ENCODE measurements at regions not wholly inside any gene's neighbourhood (a gene's known extent, or its start where the extent isn't known, plus 50 kb on each side); places are given as distances from the start of the nearest gene placed in this dataset.
A peak's percentile ranks its signal among the peaks of the same experiment; 100 is the strongest.

GRCh38 chr10:30793093-30793492 lies 163.5 kb upstream of the LYZL2 start:
- Histone ChIP-seq H3K36me3 (no peaks in the 10 kb centered on the region), H3K27ac (no peak overlapping the region), H3K27me3 (no peaks in the 10 kb centered on the region), H3K4me1 (no peaks in the 10 kb centered on the region), H3K4me3 (no peak overlapping the region), H3K9me3 (no peaks in the 10 kb centered on the region)
- 72% methylated on average over 3 of the region's 3 CpGs for WGBS (ENCODE audit: insufficient coverage, low coverage, low lambda C conversion rate, missing lambda C conversion rate)
- DNase-seq, result no peak
- no peak for ATAC-seq
- TF ChIP-seq POLR2A (IDR thresholded peaks at IDR 0.05) (no peak), CTCF (IDR thresholded peaks at IDR 0.05) (no peak)
- intact Hi-C loops (cut with DNase I), result no loop called here

- no peaks in the 10 kb centered on the region for H3K9me3 ChIP-seq
- H3K36me3 ChIP-seq, result no peaks in the 10 kb centered on the region
- no peaks in the 10 kb centered on the region for H3K4me1 ChIP-seq
- ATAC-seq (no peak), DNase-seq (no peak)
- TF ChIP-seq CTCF (IDR thresholded peaks at IDR 0.05) (no peak), POLR2A (IDR thresholded peaks at IDR 0.05) (no peak)
- intact Hi-C loops (cut with DNase I), result no loop called here
- H3K4me3 ChIP-seq, result no peak overlapping the region
- WGBS (ENCODE audit: insufficient coverage, low coverage, low lambda C conversion rate, missing lambda C conversion rate), result 59% methylated on average over 2 of the region's 2 CpGs
- H3K27ac ChIP-seq, result no peak overlapping the region
- H3K27me3 ChIP-seq, result no peaks in the 10 kb centered on the region
Measured at GRCh38 chr10:30792025-30792424, 162.5 kb upstream of the LYZL2 start.

- intact Hi-C loops (cut with DNase I), result no loop called here
- ATAC-seq, result no peak
- Histone ChIP-seq H3K27ac (no peak overlapping the region), H3K4me3 (no peak overlapping the region), H3K4me1 (no peaks in the 10 kb centered on the region), H3K9me3 (no peaks in the 10 kb centered on the region), H3K36me3 (no peaks in the 10 kb centered on the region), H3K27me3 (no peaks in the 10 kb centered on the region)
- 48% methylated on average over 4 of the region's 5 CpGs for WGBS (ENCODE audit: insufficient coverage, low coverage, low lambda C conversion rate, missing lambda C conversion rate)
- TF ChIP-seq POLR2A (IDR thresholded peaks at IDR 0.05) (no peak), CTCF (IDR thresholded peaks at IDR 0.05) (no peak)
- DNase-seq, result no peak
Measured at GRCh38 chr10:30791197-30791611, 161.7 kb upstream of the LYZL2 start.

GRCh38 chr10:30789806-30790205 lies 160.3 kb upstream of the LYZL2 start:
- no peak overlapping the region for H3K4me3 ChIP-seq
- no peak overlapping the region for H3K27ac ChIP-seq
- intact Hi-C loops (cut with DNase I), result no loop called here
- H3K27me3 ChIP-seq, result no peaks in the 10 kb centered on the region
- TF ChIP-seq POLR2A (IDR thresholded peaks at IDR 0.05) (no peak), CTCF (IDR thresholded peaks at IDR 0.05) (no peak)
- H3K4me1 ChIP-seq, result no peaks in the 10 kb centered on the region
- no peak for ATAC-seq
- no peaks in the 10 kb centered on the region for H3K9me3 ChIP-seq
- 87% methylated on average over 6 of the region's 10 CpGs for WGBS (ENCODE audit: insufficient coverage, low coverage, low lambda C conversion rate, missing lambda C conversion rate)
- H3K36me3 ChIP-seq, result no peaks in the 10 kb centered on the region
- DNase-seq, result no peak

GRCh38 chr10:30788307-30788706 lies 158.8 kb upstream of the LYZL2 start:
- WGBS (ENCODE audit: insufficient coverage, low coverage, low lambda C conversion rate, missing lambda C conversion rate), result 28% methylated on average over 3 of the region's 3 CpGs
- Histone ChIP-seq H3K4me3 (no peak overlapping the region), H3K27me3 (no peaks in the 10 kb centered on the region), H3K27ac (no peak overlapping the region), H3K4me1 (peaks cover 0 to 7% (median 2%) of the 10 kb centered on the region in 4 donors), H3K36me3 (no peaks in the 10 kb centered on the region), H3K9me3 (no peaks in the 10 kb centered on the region)
- ATAC-seq (peak in 1 of 4 donors; percentile 10), DNase-seq (no peak)
- intact Hi-C loops (cut with DNase I), result no loop called here
- TF ChIP-seq POLR2A (IDR thresholded peaks at IDR 0.05) (no peak), CTCF (IDR thresholded peaks at IDR 0.05) (no peak)
